ENCODE measurements at regions not wholly inside any gene's neighbourhood (a gene's known extent, or its start where the extent isn't known, plus 50 kb on each side); places are given as distances from the start of the nearest gene placed in this dataset.

- no peaks in the 10 kb centered on the region for H3K79me1 ChIP-seq (ENCODE audit: low read depth in 1 of 2, low read length in 2 of 2)
- H2BK120ac ChIP-seq (ENCODE audit: low read depth, low read length) = no peak overlapping the region
- H4K8ac ChIP-seq (ENCODE audit: low read depth in 2 of 2, low read length in 2 of 2) = no peak overlapping the region
- no peak overlapping the region for H3K4me3 ChIP-seq (ENCODE audit: insufficient read depth, low read depth, low read length)
- H3K4ac ChIP-seq (ENCODE audit: low read depth, low read length) = no peak overlapping the region
- no peak overlapping the region for H2BK5ac ChIP-seq (ENCODE audit: low read depth, low read length, poor library complexity, severe bottlenecking)
- peaks cover 72% of the 10 kb centered on the region for H3K27me3 ChIP-seq (ENCODE audit: control insufficient read depth, insufficient read depth, low read length)
- no peak overlapping the region for H4K91ac ChIP-seq (ENCODE audit: insufficient read depth, low read depth, low read length)
- H2AK5ac ChIP-seq (ENCODE audit: low read depth, low read length) = no peak overlapping the region
- ChIA-PET CTCF (no interaction called here), POLR2A (ENCODE audit: unreplicated experiment) (no interaction called here)
- WGBS, 2 experiments (ENCODE audit: extremely low coverage in 2 of 2, insufficient read length in 1 of 2) = 100% methylated on average over 1 of the region's 6 CpGs; no CpG with 5 or more reads in 1 of the 2 experiments
- dilution Hi-C loops (cut with HindIII; ENCODE audit: low sequenced_read_pairs, unreplicated experiment) = no loop called here
- no peak overlapping the region for H3K4me2 ChIP-seq (ENCODE audit: low read depth, low read length)
- no peak overlapping the region for H3K18ac ChIP-seq (ENCODE audit: low read depth, low read length)
- no peak overlapping the region for H2BK15ac ChIP-seq (ENCODE audit: low read depth, low read length)
- intact Hi-C loops (cut with micrococcal nuclease) = no loop called here
- in situ Hi-C loops (cut with MboI; ENCODE audit: low sequenced_read_pairs) = no loop called here
- H3K14ac ChIP-seq (replicated peaks; ENCODE audit: low read depth, low read length) = no peak overlapping the region
- no TSS peak for BruUV-seq (replicated peaks)
- DNase-seq (no peak), ATAC-seq (ENCODE audit: low read depth) (no peak)
- H3K23ac ChIP-seq (ENCODE audit: low read depth, low read length) = no peak overlapping the region
- H3K27ac ChIP-seq (ENCODE audit: insufficient read depth, low read length) = no peak overlapping the region
- no peak overlapping the region for H2AK9ac ChIP-seq (replicated peaks; ENCODE audit: low read depth, low read length, poor library complexity)
- H3K56ac ChIP-seq (ENCODE audit: extremely low read depth, insufficient read depth, low read length) = no peak overlapping the region
- no peak for TF ChIP-seq MAZ (IDR thresholded peaks at IDR 0.05; ENCODE audit: borderline replicate concordance, low read depth, low read length)
- no peak for TF ChIP-seq CEBPB (IDR thresholded peaks at IDR 0.05; ENCODE audit: low read depth, low read length)
- TF ChIP-seq NFE2L2 (IDR thresholded peaks at IDR 0.05; ENCODE audit: low read depth, low read length) = no peak
- no peak for TF ChIP-seq ELK1 (IDR thresholded peaks at IDR 0.05; ENCODE audit: borderline replicate concordance, low read depth, low read length)
- TF ChIP-seq CTCF (conservative IDR thresholded peaks at IDR 0.05; ENCODE audit: low read depth, low read length) = no peak
- no peak for TF ChIP-seq RAD21 (IDR thresholded peaks at IDR 0.05; ENCODE audit: low read length)
- TF ChIP-seq, protein P1, sequence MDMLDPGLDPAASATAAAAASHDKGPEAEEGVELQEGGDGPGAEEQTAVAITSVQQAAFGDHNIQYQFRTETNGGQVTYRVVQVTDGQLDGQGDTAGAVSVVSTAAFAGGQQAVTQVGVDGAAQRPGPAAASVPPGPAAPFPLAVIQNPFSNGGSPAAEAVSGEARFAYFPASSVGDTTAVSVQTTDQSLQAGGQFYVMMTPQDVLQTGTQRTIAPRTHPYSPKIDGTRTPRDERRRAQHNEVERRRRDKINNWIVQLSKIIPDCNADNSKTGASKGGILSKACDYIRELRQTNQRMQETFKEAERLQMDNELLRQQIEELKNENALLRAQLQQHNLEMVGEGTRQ (IDR thresholded peaks at IDR 0.05; ENCODE audit: low read depth, low read length) = no peak
- no peak for TF ChIP-seq RFX5 (IDR thresholded peaks at IDR 0.05; ENCODE audit: low read depth, low read length)
- no peak for TF ChIP-seq MAFK (IDR thresholded peaks at IDR 0.05; ENCODE audit: low read depth, low read length)
- no peak for TF ChIP-seq CHD1 (IDR thresholded peaks at IDR 0.05; ENCODE audit: low read depth, low read length)
- no peak for TF ChIP-seq POLR2A (IDR thresholded peaks at IDR 0.05; ENCODE audit: low read depth, low read length)
- TF ChIP-seq FOS (IDR thresholded peaks at IDR 0.05; ENCODE audit: low read depth, low read length) = no peak
- no peak for TF ChIP-seq RCOR1 (IDR thresholded peaks at IDR 0.05; ENCODE audit: insufficient replicate concordance, low read length)
- no peak for TF ChIP-seq MXI1 (IDR thresholded peaks at IDR 0.05; ENCODE audit: borderline replicate concordance, low read depth, low read length)
- TF ChIP-seq SMC3 (IDR thresholded peaks at IDR 0.05; ENCODE audit: low read depth, low read length) = no peak
- no peak for TF ChIP-seq BHLHE40 (IDR thresholded peaks at IDR 0.05; ENCODE audit: low read depth, low read length)
- no peak overlapping the region for H2BK20ac ChIP-seq (ENCODE audit: low read depth, low read length)
- H3K9ac ChIP-seq (ENCODE audit: low read depth, low read length) = no peak overlapping the region
- no peaks in the 10 kb centered on the region for H3K9me3 ChIP-seq (ENCODE audit: control insufficient read depth, insufficient read depth, low read length)
- H2AFZ ChIP-seq (replicated peaks; ENCODE audit: low read length, poor library complexity) = no peak overlapping the region
- H4K5ac ChIP-seq (ENCODE audit: low read depth, low read length) = no peak overlapping the region
- H3K9me1 ChIP-seq (ENCODE audit: insufficient read depth, low read length) = no peaks in the 10 kb centered on the region; the same call in 1 of the 2 replicates
- no peaks in the 10 kb centered on the region for H4K20me1 ChIP-seq (ENCODE audit: insufficient read depth, low read length)
- H3K4me1 ChIP-seq (ENCODE audit: control insufficient read depth, insufficient read depth, low read length) = no peaks in the 10 kb centered on the region
- H3K36me3 ChIP-seq (ENCODE audit: control insufficient read depth, insufficient read depth, low read length) = no peaks in the 10 kb centered on the region
Measured at GRCh38 chr3:194809382-194809781, 123.7 kb downstream of the FAM43A start.

Measured in IMR-90 (cell line).